Upper lobe of right lung (tissue), 1 donor: ENCODE measurements at regions not wholly inside any gene's neighbourhood (a gene's known extent, or its start where the extent isn't known, plus 50 kb on each side); places are given as distances from the start of the nearest gene placed in this dataset.
"Not testable (repeated sequence)": the region's sequence is repeated elsewhere in the genome, so short reads cannot be mapped to it uniquely, and the experiment has no call there.

Experiments
- ATAC-seq: fragments of 200-7000 bp; cut with Tn5 transposase; one replicate; pipeline ENCODE4 v1.9.1; 2020; ENCODE audit warnings: mild to moderate bottlenecking, moderate library complexity
- DNase-seq: peaks from one replicate; pipeline ENCODE4 v3.0.0-alpha.2; 2020
- H3K27ac ChIP-seq: fragments of 200-600 bp; one replicate; pipeline ENCODE4 v1.8.0; 2022
- H3K27me3 ChIP-seq: fragments of 200-600 bp; one replicate; pipeline ENCODE4 v1.8.0; 2022; ENCODE audit warnings: mild to moderate bottlenecking
- H3K36me3 ChIP-seq: fragments of 200-600 bp; one replicate; pipeline ENCODE4 v1.8.0; 2022
- H3K4me1 ChIP-seq: fragments of 200-600 bp; one replicate; pipeline ENCODE4 v1.8.0; 2022
- H3K4me3 ChIP-seq: fragments of 200-600 bp; one replicate; pipeline ENCODE4 v1.8.0; 2022; ENCODE audit warnings: mild to moderate bottlenecking
- H3K9me3 ChIP-seq: fragments of 200-600 bp; one replicate; pipeline ENCODE4 v1.8.0; 2022
- intact Hi-C: fragments of 100-400 bp; cut with DNase I; formaldehyde crosslinking; loops from one replicate; pipeline ENCODE4 v1.11.0; 2022
- TF ChIP-seq, protein P1 (sequence below): fragments of 200-600 bp; IDR thresholded peaks from one replicate; pipeline ENCODE4 v1.8.0; 2022; ENCODE audit warnings: antibody characterized with exemption
- donor health status: DM: no; HTN: yes; CAD: no; lungs with severe emphysema.

- TF ChIP-seq, protein P1, sequence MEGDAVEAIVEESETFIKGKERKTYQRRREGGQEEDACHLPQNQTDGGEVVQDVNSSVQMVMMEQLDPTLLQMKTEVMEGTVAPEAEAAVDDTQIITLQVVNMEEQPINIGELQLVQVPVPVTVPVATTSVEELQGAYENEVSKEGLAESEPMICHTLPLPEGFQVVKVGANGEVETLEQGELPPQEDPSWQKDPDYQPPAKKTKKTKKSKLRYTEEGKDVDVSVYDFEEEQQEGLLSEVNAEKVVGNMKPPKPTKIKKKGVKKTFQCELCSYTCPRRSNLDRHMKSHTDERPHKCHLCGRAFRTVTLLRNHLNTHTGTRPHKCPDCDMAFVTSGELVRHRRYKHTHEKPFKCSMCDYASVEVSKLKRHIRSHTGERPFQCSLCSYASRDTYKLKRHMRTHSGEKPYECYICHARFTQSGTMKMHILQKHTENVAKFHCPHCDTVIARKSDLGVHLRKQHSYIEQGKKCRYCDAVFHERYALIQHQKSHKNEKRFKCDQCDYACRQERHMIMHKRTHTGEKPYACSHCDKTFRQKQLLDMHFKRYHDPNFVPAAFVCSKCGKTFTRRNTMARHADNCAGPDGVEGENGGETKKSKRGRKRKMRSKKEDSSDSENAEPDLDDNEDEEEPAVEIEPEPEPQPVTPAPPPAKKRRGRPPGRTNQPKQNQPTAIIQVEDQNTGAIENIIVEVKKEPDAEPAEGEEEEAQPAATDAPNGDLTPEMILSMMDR, result no peak
- DNase-seq, result no peak
- H3K4me1 ChIP-seq, result no peaks in the 10 kb centered on the region
- intact Hi-C loops, result no loop called here
- ATAC-seq, result no peak
- no peaks in the 10 kb centered on the region for H3K9me3 ChIP-seq
- H3K4me3 ChIP-seq, result no peak overlapping the region
- no peak overlapping the region for H3K27ac ChIP-seq
- no peaks in the 10 kb centered on the region for H3K27me3 ChIP-seq
- no peaks in the 10 kb centered on the region for H3K36me3 ChIP-seq
Measured at GRCh38 chr6:141056945-141057625, 1075.6 kb upstream of the GJE1 start.

- Histone ChIP-seq H3K36me3 (no peaks in the 10 kb centered on the region), H3K27ac (no peak overlapping the region), H3K4me3 (no peak overlapping the region), H3K4me1 (no peaks in the 10 kb centered on the region), H3K9me3 (no peaks in the 10 kb centered on the region), H3K27me3 (no peaks in the 10 kb centered on the region)
- intact Hi-C loops, result no loop called here
- ATAC-seq (no peak), DNase-seq (no peak)
- TF ChIP-seq, protein P1, result no peak
Measured at GRCh38 chr6:141050471-141050870, 1082.3 kb upstream of the GJE1 start.

GRCh38 chr6:141048451-141048850 is 1084.3 kb upstream of the GJE1 start:
- TF ChIP-seq, protein P1, result no peak
- Histone ChIP-seq H3K27me3 (no peaks in the 10 kb centered on the region), H3K36me3 (no peaks in the 10 kb centered on the region), H3K27ac (no peak overlapping the region), H3K9me3 (no peaks in the 10 kb centered on the region), H3K4me1 (no peaks in the 10 kb centered on the region), H3K4me3 (no peak overlapping the region)
- no peak for DNase-seq
- no peak for ATAC-seq
- intact Hi-C loops, result no loop called here

GRCh38 chr6:141046496-141046895 is 1086.2 kb upstream of the GJE1 start:
- H3K4me3 ChIP-seq, H3K4me1 ChIP-seq, ATAC-seq, H3K27me3 ChIP-seq, H3K36me3 ChIP-seq, intact Hi-C loops, H3K27ac ChIP-seq, H3K9me3 ChIP-seq, DNase-seq: not testable (repeated sequence)

GRCh38 chr6:141041596-141042087 is 1091.1 kb upstream of the GJE1 start:
- Histone ChIP-seq H3K27me3 (no peaks in the 10 kb centered on the region), H3K36me3 (no peaks in the 10 kb centered on the region), H3K27ac (no peak overlapping the region), H3K9me3 (no peaks in the 10 kb centered on the region), H3K4me1 (no peaks in the 10 kb centered on the region), H3K4me3 (no peak overlapping the region)
- DNase-seq, result peak; percentile 60
- intact Hi-C loops, result no loop called here
- TF ChIP-seq, protein P1, result no peak
- peak; percentile 52 for ATAC-seq

DNA sequence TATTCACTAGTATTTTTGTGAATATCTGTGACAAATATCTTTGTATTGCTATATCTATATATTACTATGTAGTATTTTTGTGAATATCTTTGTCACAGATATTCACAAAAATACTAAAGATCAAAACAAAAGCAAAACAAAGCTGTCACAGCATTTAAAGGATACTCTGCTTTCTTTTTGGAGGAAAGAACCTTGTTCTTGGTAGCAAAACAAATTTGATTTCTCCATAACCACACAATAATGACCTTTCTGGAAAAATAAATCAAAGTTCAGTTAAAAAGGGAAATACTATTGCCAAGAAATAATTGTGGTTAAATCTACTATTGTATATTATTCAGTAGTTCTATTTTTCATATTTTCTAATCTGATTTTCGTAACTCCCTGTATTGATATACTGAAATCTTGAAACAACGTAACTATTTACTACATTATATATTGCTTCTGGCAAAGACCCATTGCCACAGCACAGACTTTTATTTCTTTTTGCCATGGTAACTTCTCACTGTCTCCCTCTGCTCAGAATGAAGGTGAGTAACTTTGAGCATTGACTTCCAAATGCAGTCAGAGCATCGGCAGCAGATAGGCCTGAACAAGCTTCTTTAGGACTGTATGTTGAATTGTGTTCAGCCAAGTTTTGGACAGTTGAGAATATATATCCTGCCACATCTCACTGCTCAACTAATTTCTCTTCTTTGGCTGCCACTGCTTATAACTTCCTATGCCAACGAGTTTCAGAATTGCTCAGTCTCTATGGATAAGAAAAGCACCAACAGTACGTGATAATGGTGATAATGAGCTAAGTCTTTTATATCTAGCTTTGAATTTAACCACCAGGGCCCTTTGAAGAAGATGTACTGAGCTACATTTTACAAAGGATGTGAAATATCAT is 1097.2 kb upstream of the GJE1 start:
- Histone ChIP-seq H3K9me3 (no peaks in the 10 kb centered on the region), H3K27ac (no peak overlapping the region), H3K4me1 (no peaks in the 10 kb centered on the region), H3K27me3 (no peaks in the 10 kb centered on the region), H3K36me3 (no peaks in the 10 kb centered on the region), H3K4me3 (no peak overlapping the region)
- TF ChIP-seq, protein P1, result no peak
- ATAC-seq (no peak), DNase-seq (no peak)
- intact Hi-C loops, result no loop called here
